H54 (cell line): ENCODE measurements at regions not wholly inside any gene's neighbourhood (a gene's known extent, or its start where the extent isn't known, plus 50 kb on each side); places are given as distances from the start of the nearest gene placed in this dataset.
"Not testable (repeated sequence)": the region's sequence is repeated elsewhere in the genome, so short reads cannot be mapped to it uniquely, and the experiment has no call there.

ENCODE experiments used
- DNase-seq: peaks from one replicate; pipeline ENCODE4 v3.0.0; 2011; ENCODE audit warnings: low spot score, mixed read lengths; ENCODE audit not compliant: insufficient read length
- FAIRE-seq: peaks from 3 replicates; lab custom pipeline; 2011; peaks lifted over from hg19 to GRCh38; lab: Jason Lieb, UNC
- POLR2A ChIP-seq: IDR thresholded peaks from 2 replicates; pipeline ENCODE4 v1.6.1; 2011; ENCODE audit warnings: low read depth, mild to moderate bottlenecking, low read length

- TF ChIP-seq POLR2A: no peak
- FAIRE-seq: no peak
- no peak for DNase-seq
These were observed 366.3 kb downstream of the NYAP2 start for GRCh38 chr2:225765820-225766219.

GRCh38 chr2:225764346-225764745, 364.8 kb downstream of the NYAP2 start:
- no peak for TF ChIP-seq POLR2A
- FAIRE-seq: no peak

GRCh38 chr2:225763711-225764110, 364.2 kb downstream of the NYAP2 start:
- TF ChIP-seq POLR2A: no peak
- no peak for DNase-seq
- FAIRE-seq: no peak

More at GRCh38 chr2:225764346-225764745, 364.8 kb downstream of the NYAP2 start:
- no peak for DNase-seq

- no peak for TF ChIP-seq POLR2A
- DNase-seq: no peak
- no peak for FAIRE-seq
These were observed 361.9 kb downstream of the NYAP2 start for GRCh38 chr2:225761396-225761795.

- FAIRE-seq: no peak
- no peak for TF ChIP-seq POLR2A
These were observed 357.7 kb downstream of the NYAP2 start for GRCh38 chr2:225757248-225757647.

GRCh38 chr2:225756198-225756597, 356.7 kb downstream of the NYAP2 start:
- no peak for FAIRE-seq
- no peak for DNase-seq
- TF ChIP-seq POLR2A: no peak

More at GRCh38 chr2:225757248-225757647, 357.7 kb downstream of the NYAP2 start:
- no peak for DNase-seq

GRCh38 chr2:225748609-225749008, 349.1 kb downstream of the NYAP2 start:
- DNase-seq: no peak
- no peak for TF ChIP-seq POLR2A
- no peak for FAIRE-seq

- not testable (repeated sequence) for DNase-seq, FAIRE-seq
These were observed 344.5 kb downstream of the NYAP2 start for GRCh38 chr2:225743996-225744395.

GRCh38 chr2:225742487-225742886, 343.0 kb downstream of the NYAP2 start:
- TF ChIP-seq POLR2A: no peak
- no peak for FAIRE-seq
- DNase-seq: no peak

- FAIRE-seq (no peak), DNase-seq (no peak)
- TF ChIP-seq POLR2A: no peak
These were observed 340.6 kb downstream of the NYAP2 start for GRCh38 chr2:225740086-225740485.

- no peak for TF ChIP-seq POLR2A
- no peak for FAIRE-seq
- DNase-seq: no peak
These were observed 339.8 kb downstream of the NYAP2 start for GRCh38 chr2:225739328-225739727.

- FAIRE-seq: no peak
- no peak for DNase-seq
- TF ChIP-seq POLR2A: no peak
These were observed 339.2 kb downstream of the NYAP2 start for GRCh38 chr2:225738735-225739134.

DNA sequence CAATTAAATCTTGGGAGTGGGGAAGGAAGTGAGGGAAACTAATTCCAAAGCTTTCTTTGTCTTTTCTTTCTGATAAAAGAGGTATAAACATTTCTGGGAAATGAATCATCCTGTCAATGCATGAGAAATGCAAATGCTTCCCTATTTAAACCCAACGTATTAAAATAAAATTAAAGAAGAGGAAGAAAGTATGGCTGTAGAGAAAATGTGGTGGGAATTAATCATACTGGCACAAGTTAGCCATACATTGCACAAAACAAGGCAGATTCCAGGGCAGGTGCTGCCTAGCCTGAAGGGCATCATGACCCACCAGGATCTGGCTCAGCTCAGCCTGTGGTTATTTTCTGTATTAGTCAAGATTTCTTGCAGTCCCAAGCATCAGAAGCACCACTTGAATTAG, 338.0 kb downstream of the NYAP2 start:
- TF ChIP-seq POLR2A: no peak
- DNase-seq (peak; percentile 26), FAIRE-seq (peak; percentile 93)

DNA sequence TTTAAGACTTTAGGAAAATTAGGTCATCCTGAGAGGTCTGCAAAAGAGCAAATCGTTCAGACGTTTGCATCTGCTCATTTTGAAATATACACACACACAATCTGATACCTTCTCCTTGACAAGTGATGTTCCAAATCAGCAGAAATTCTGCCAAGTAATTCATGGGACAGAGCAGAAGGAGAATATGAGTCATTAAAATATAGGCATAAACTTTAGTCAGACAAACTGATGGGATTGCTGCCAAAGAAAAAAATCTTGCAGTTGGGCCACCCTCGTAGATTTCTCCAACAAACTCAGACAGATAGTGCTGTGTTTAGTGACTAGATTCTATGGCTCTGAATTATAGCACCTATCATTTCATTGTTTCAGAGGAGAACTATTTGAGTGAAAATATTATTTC, 336.3 kb downstream of the NYAP2 start:
- no peak for TF ChIP-seq POLR2A
- peak; percentile 24 for DNase-seq
- peak; percentile 89 for FAIRE-seq

GRCh38 chr2:225725726-225726125, 326.2 kb downstream of the NYAP2 start:
- FAIRE-seq (no peak), DNase-seq (no peak)
- TF ChIP-seq POLR2A: no peak
